NOMO-1 treated with DMSO at 0.1 percent for 48 hours (cell line): ENCODE measurements at regions not wholly inside any gene's neighbourhood (a gene's known extent, or its start where the extent isn't known, plus 50 kb on each side); places are given as distances from the start of the nearest gene placed in this dataset.
"Not testable (repeated sequence)": the region's sequence is repeated elsewhere in the genome, so short reads cannot be mapped to it uniquely, and the experiment has no call there.

ENCODE experiments used
- DNase-seq: peaks from one replicate; lab custom pipeline; 2025; ENCODE audit not compliant: unreplicated experiment; lab: John Stamatoyannopoulos, UW

- DNase-seq: no peak
These were observed 549.1 kb upstream of the EPHA5 start for GRCh38 chr4:66219401-66219800.

DNA sequence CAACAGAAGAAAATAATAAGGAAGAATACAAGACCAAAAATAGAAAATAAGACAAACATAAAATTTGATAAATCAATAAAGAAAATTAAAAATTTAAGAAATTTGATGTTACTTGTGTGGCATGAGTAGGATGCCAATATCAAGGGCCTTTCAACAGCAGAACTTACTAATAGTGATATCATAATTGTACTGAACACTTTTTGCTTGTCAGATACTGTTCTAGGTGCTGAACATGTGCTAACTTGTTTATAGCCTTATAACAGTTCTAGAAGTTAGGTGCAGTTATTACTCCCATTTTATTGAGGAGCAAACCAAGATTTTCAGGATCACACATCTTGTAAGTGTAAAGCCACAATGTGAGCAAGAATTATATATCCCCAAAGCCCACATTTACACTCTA is 546.0 kb upstream of the EPHA5 start:
- no peak for DNase-seq

DNA sequence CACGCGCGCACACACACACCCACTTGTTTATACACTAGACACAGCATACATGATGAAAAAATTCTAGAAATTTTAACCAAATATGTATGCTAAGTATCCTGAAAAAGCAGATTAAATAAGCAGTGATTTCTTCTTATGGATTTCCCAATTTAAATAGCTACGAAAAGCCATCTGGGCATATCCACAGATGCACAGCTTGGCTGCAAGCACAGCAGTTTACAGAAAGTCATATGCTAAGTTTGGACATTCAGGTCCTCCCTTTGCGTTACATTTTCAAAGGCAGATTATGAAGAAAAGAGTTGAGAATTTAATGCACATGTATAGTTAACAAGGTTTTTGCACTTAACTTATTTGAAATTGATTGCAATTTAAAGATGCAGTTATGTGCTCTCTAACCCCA is 542.2 kb upstream of the EPHA5 start:
- DNase-seq: no peak

DNA sequence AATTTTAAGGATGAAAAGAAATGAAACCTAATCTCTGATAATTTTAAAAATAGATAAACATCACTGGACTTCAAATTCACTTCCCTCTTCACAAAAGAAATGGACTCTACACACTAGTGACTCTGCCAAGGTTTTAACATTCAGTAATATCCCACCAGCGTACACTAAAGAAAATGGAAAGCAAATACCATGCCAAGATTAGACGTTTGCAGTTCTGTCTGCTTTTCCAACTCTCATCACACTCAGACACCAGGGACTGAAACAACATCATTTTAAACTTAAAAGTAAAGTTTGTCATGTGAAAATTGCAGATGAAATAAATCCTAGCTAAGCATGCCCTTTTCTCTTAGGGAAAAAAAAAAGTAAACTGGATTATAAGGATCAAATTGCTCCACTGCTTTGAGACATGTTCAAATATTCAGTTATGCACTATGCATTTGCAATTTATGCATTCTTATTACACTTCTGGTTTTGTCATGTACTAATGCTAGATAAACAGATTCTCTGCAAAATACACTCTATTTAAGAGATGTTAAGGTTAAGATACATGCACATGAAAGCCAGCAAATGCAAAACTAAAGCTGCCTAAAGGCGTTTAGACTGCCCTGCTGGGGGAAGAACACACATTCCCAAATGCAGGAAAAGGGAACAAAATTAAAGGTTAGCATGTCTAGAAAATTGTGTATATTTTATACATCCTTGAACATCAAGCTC is 534.4 kb upstream of the EPHA5 start:
- no peak for DNase-seq

- no peak for DNase-seq
These were observed 532.6 kb upstream of the EPHA5 start for GRCh38 chr4:66202870-66203269.

DNA sequence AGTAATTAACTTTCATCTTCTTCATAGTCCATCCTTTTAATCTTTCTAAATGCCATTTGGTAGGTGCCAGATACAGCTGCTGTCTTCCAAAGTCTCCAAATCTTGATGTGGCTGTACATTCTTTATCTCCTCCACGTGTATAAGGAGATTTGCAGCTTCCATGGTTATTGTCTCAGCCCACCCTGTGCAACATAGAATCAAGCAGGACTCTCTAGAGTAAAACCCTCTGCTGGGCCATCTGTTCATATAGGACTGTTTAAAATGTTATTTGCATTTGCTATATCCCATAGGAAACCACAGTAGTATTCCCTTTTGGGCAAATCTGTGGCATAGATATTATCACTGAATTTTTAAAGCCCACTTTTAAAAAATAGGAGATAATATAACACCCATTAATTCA is 527.2 kb upstream of the EPHA5 start:
- DNase-seq: no peak

DNA sequence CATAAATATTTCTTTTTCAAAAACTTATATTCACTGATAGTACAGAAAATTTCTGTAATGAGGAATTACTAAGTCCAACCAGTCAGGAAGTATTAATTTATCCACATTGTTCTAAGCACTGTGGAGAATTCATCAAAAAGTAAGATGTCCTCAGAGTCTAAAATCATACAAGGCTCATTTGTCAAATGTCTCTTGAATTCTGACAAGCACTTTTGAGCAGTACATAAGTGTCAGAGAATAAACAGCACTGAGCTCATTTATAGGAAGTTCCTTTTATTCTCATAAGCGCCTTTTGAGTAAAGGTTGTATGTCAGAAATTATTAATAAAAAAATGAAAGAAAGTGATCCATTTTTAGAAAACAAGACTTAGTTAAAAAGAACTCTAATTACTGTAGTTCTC is 523.2 kb upstream of the EPHA5 start:
- DNase-seq: no peak

- no peak for DNase-seq
These were observed 517.0 kb upstream of the EPHA5 start for GRCh38 chr4:66187175-66187720.

- DNase-seq: no peak
These were observed 515.8 kb upstream of the EPHA5 start for GRCh38 chr4:66186095-66186494.

GRCh38 chr4:66182636-66183035 is 512.3 kb upstream of the EPHA5 start:
- no peak for DNase-seq

DNA sequence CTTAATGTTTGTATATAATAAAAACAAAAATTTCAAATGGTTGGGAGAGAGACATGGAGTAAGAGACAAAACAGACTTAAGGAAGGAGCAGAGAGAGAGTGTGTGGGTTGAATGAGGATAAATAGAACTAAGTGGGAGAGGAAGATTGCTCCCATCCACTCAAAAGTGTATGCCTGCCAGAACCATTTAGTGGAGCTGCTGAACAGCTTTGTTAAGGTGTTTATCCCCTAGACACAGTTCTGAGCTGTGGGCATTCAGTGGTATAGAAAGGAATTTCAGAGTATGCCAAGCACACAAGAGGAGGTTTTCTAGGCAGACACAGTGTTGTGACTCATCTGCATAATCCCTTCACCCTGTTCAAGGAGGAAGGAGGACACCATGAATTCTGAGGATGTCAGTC is 508.6 kb upstream of the EPHA5 start:
- DNase-seq: no peak

GRCh38 chr4:66169341-66169740 is 499.1 kb upstream of the EPHA5 start:
- no peak for DNase-seq

DNA sequence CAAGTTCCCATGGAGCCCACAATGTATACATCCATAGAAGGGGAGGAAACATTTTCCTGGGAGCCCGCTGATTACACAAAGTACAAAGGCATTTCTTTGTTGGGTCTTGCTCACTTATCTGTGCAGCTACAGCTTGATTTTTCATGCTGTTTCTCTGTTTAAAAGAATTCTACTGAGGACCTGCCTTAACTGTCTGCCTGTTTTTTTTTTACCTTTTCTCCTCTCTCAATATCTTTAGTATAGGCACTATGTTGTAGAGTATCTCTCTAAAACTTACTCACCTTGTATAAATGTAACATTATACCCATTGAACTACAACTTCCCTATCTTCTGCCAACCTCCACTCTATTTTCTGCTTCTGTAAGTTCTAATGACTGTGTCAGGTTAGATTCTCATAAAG is 494.6 kb upstream of the EPHA5 start:
- DNase-seq: no peak

DNA sequence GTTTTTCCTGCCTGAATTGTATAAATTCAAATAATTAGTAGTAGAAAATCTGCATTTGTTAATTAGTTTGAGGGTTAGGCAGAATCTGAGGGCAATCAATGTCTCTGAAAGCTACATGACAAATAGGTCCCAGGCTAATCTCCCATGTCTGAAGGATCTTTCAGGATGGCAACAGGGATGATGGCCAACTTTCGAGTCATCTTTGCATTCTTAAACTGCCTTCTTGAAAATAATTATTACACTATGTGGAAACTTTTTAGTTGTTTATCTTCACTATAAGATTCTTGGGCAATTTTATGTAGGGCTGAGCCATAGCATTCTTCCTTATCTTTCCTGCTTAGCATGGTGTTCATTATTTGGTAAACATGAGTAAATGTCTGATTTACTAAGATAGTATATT is 490.3 kb upstream of the EPHA5 start:
- DNase-seq: no peak

GRCh38 chr4:66157594-66157993 is 487.3 kb upstream of the EPHA5 start:
- no peak for DNase-seq

DNA sequence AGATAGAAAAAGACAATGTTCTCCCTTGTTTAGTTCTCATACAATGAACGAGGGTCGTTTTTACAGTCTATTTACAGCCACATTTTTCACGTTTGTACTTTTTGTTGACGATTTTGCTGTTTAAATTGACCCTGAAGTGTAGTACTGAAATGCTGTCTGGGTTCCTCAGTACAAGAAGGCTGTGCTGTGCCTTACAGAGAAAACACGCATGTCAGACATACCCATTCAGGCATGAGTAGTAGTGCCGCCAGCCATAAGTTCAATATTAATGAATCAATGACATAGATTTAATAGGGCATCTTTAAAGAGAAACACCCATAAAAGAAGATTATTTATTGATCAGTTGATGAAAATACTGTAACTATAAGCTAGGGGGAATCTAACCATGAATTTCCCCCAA is 459.8 kb upstream of the EPHA5 start:
- no peak for DNase-seq

GRCh38 chr4:66123831-66124413 is 453.6 kb upstream of the EPHA5 start:
- DNase-seq: no peak

DNA sequence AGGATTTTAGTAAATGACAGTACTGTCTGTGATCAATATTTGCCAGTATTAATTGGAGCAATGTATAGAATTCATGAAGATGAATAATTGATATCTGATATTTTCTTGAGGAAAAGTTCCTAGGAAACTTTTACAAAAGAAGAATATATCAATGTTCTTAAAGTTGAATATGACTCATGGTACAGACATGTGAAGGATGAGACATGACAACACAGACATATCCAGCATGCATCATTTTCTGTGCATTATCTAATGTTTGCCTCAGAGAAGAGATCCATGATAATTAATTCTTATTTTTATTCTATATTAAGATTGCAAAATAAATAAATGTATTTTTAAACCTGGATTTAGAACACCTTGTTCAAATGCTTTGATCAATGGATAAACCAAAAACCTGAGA is 452.9 kb upstream of the EPHA5 start:
- no peak for DNase-seq

DNA sequence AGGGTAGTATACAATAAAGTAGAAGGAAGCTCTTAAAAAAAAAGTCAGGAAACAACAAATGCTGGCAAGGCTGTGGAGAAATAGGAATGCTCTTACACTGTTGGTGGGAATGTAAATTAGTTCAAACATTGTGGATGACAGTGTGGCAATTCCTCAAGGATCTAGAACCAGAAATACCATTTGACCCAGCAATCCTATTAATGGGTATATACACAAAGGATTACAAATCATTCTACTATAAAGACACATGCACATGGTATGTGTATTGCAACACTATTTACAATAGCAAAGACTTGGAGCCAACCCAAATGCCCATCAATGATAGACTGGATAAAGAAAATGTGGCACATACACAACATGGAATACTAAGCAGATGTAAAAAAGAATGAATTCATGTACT is 444.9 kb upstream of the EPHA5 start:
- not testable (repeated sequence) for DNase-seq

DNA sequence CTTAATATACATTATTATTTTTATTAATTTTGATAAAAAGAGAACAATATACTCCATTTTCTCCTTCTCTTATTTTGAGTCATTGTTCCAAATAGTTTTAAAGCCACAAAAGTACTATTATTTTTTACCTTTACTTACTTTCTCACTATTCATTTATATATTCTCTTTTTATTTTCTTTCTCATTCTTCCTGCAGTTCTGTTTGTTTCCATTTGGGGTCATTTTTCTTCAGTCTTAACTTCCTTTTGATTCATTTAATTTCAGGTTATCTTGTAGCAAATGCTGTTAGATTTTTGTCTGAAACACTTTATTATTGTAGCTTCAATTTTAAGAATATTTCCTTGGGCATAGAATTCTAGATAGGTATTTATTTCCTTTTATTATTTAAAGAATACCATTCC is 438.6 kb upstream of the EPHA5 start:
- no peak for DNase-seq

DNA sequence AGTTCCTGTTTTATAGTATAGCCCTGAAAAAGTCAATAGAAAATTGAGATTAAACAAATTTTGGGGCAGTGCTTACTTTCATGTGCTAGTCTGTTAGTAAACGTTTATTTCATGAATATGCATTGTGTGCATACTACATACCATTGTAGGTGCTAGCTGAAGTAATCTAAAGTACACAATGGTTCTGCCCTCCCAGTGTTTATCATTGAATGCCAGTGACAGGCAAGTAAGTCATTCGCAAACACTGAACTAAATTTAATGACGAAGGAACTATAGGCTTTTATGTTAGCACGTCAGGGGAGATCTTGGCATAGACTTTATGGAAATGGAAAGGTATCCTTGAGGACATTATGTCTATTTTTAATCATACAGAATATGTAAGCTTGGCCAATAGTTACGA is 426.9 kb upstream of the EPHA5 start:
- DNase-seq: no peak

GRCh38 chr4:66095065-66095464 is 424.8 kb upstream of the EPHA5 start:
- no peak for DNase-seq

DNA sequence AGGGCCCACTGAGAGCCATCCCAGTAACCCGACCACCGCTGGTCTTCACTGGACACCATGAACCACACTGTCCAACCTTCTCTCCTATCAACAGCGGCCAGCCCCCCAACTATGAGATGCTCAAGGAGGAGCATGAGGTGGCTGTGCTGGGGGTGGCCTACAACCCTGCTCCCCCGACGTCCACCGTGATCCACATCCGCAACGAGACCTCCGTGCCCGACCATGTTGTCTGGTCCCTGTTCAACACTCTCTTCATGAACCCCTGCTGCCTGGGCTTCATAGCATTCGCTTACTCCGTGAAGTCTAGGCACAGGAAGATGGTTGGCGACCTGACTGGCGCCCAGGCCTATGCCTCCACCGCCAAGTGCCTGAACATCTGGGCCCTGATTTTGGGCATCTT is 423.8 kb upstream of the EPHA5 start:
- no peak for DNase-seq
